ENCODE measurements at regions not wholly inside any gene's neighbourhood (a gene's known extent, or its start where the extent isn't known, plus 50 kb on each side); places are given as distances from the start of the nearest gene placed in this dataset.

GRCh38 chr6:14422917-14423316 is 305.3 kb downstream of the CD83 start:
- TF ChIP-seq TAF1 (IDR thresholded peaks at IDR 0.05; ENCODE audit: borderline replicate concordance, insufficient read depth, low read length) (no peak), SIN3A (IDR thresholded peaks at IDR 0.05; ENCODE audit: borderline replicate concordance, insufficient read depth, low read length) (no peak), REST (IDR thresholded peaks at IDR 0.05; ENCODE audit: insufficient read depth in 1 of 2, low read depth in 2 of 2, low read length in 2 of 2) (no peak), FOXP2 (optimal IDR thresholded peaks at IDR 0.05; ENCODE audit: borderline replicate concordance, extremely low read depth, extremely low read length, insufficient read depth) (no peak), POLR2AphosphoS5 (IDR thresholded peaks at IDR 0.05; ENCODE audit: low read depth, low read length) (no peak)

- TF ChIP-seq TAF1 (IDR thresholded peaks at IDR 0.05; ENCODE audit: borderline replicate concordance, insufficient read depth, low read length) (no peak), SIN3A (IDR thresholded peaks at IDR 0.05; ENCODE audit: borderline replicate concordance, insufficient read depth, low read length) (no peak), FOXP2 (optimal IDR thresholded peaks at IDR 0.05; ENCODE audit: borderline replicate concordance, extremely low read depth, extremely low read length, insufficient read depth) (no peak), REST (IDR thresholded peaks at IDR 0.05; ENCODE audit: insufficient read depth in 1 of 2, low read depth in 2 of 2, low read length in 2 of 2) (no peak), POLR2AphosphoS5 (IDR thresholded peaks at IDR 0.05; ENCODE audit: low read depth, low read length) (no peak)
Observed at GRCh38 chr6:14423330-14423729, 305.8 kb downstream of the CD83 start.

GRCh38 chr6:14423955-14424354 is 306.4 kb downstream of the CD83 start:
- no peak for TF ChIP-seq TAF1 (IDR thresholded peaks at IDR 0.05; ENCODE audit: borderline replicate concordance, insufficient read depth, low read length)
- no peak for TF ChIP-seq SIN3A (IDR thresholded peaks at IDR 0.05; ENCODE audit: borderline replicate concordance, insufficient read depth, low read length)
- no peak for TF ChIP-seq POLR2AphosphoS5 (IDR thresholded peaks at IDR 0.05; ENCODE audit: low read depth, low read length)
- TF ChIP-seq REST (IDR thresholded peaks at IDR 0.05; ENCODE audit: insufficient read depth in 1 of 2, low read depth in 2 of 2, low read length in 2 of 2), result no peak
- no peak for TF ChIP-seq FOXP2 (optimal IDR thresholded peaks at IDR 0.05; ENCODE audit: borderline replicate concordance, extremely low read depth, extremely low read length, insufficient read depth)

- TF ChIP-seq REST (IDR thresholded peaks at IDR 0.05; ENCODE audit: insufficient read depth in 1 of 2, low read depth in 2 of 2, low read length in 2 of 2) (no peak), FOXP2 (optimal IDR thresholded peaks at IDR 0.05; ENCODE audit: borderline replicate concordance, extremely low read depth, extremely low read length, insufficient read depth) (no peak), TAF1 (IDR thresholded peaks at IDR 0.05; ENCODE audit: borderline replicate concordance, insufficient read depth, low read length) (no peak), POLR2AphosphoS5 (IDR thresholded peaks at IDR 0.05; ENCODE audit: low read depth, low read length) (no peak), SIN3A (IDR thresholded peaks at IDR 0.05; ENCODE audit: borderline replicate concordance, insufficient read depth, low read length) (no peak)
Observed at GRCh38 chr6:14425805-14426204, 308.2 kb downstream of the CD83 start.

- TF ChIP-seq TAF1 (IDR thresholded peaks at IDR 0.05; ENCODE audit: borderline replicate concordance, insufficient read depth, low read length) (no peak), POLR2AphosphoS5 (IDR thresholded peaks at IDR 0.05; ENCODE audit: low read depth, low read length) (no peak), SIN3A (IDR thresholded peaks at IDR 0.05; ENCODE audit: borderline replicate concordance, insufficient read depth, low read length) (no peak), REST (IDR thresholded peaks at IDR 0.05; ENCODE audit: insufficient read depth in 1 of 2, low read depth in 2 of 2, low read length in 2 of 2) (no peak), FOXP2 (optimal IDR thresholded peaks at IDR 0.05; ENCODE audit: borderline replicate concordance, extremely low read depth, extremely low read length, insufficient read depth) (no peak)
Observed at GRCh38 chr6:14426281-14426680, 308.7 kb downstream of the CD83 start.
